GOT3 (cell line): ENCODE measurements at regions not wholly inside any gene's neighbourhood (a gene's known extent, or its start where the extent isn't known, plus 50 kb on each side); places are given as distances from the start of the nearest gene placed in this dataset.
"Not testable (repeated sequence)": the region's sequence is repeated elsewhere in the genome, so short reads cannot be mapped to it uniquely, and the experiment has no call there.

ENCODE experiments used
- DNase-seq: peaks from one replicate; lab custom pipeline; 2025; ENCODE audit warnings: mixed read lengths; lab: John Stamatoyannopoulos, UW

- no peak for DNase-seq
Observed at GRCh38 chr6:112401083-112401482, 54.0 kb downstream of the RFPL4B start.

GRCh38 chr6:112407101-112407590, 60.0 kb downstream of the RFPL4B start:
- no peak for DNase-seq

GRCh38 chr6:112408522-112408921, 61.4 kb downstream of the RFPL4B start:
- no peak for DNase-seq

- DNase-seq = no peak
Observed at GRCh38 chr6:112409311-112409710, 62.2 kb downstream of the RFPL4B start.

GRCh38 chr6:112413780-112414179, 66.7 kb downstream of the RFPL4B start:
- no peak for DNase-seq

- DNase-seq = no peak
Observed at GRCh38 chr6:112415366-112415765, 68.2 kb downstream of the RFPL4B start.

GRCh38 chr6:112416866-112417265, 69.7 kb downstream of the RFPL4B start:
- DNase-seq = no peak

- not testable (repeated sequence) for DNase-seq
Observed at GRCh38 chr6:112427011-112427410, 79.9 kb downstream of the RFPL4B start.

- DNase-seq = no peak
Observed at GRCh38 chr6:112427499-112427898, 80.4 kb downstream of the RFPL4B start.

GRCh38 chr6:112428477-112428876, 81.3 kb downstream of the RFPL4B start:
- no peak for DNase-seq

- DNase-seq = no peak
Observed at GRCh38 chr6:112429226-112429625, 82.1 kb downstream of the RFPL4B start.

- no peak for DNase-seq
Observed at GRCh38 chr6:112431803-112432202, 84.7 kb downstream of the RFPL4B start.

GRCh38 chr6:112432853-112433252, 85.7 kb downstream of the RFPL4B start:
- DNase-seq = no peak

GRCh38 chr6:112433457-112433856, 86.3 kb downstream of the RFPL4B start:
- DNase-seq = no peak

- DNase-seq = no peak
Observed at GRCh38 chr6:112434896-112435435, 87.8 kb downstream of the RFPL4B start.

GRCh38 chr6:112437058-112437457, 89.9 kb downstream of the RFPL4B start:
- DNase-seq = no peak

GRCh38 chr6:112439010-112439409, 91.9 kb downstream of the RFPL4B start:
- no peak for DNase-seq

- DNase-seq = no peak
Observed at GRCh38 chr6:112439432-112439831, 92.3 kb downstream of the RFPL4B start.

GRCh38 chr6:112441607-112442006, 94.5 kb downstream of the RFPL4B start:
- no peak for DNase-seq

GRCh38 chr6:112443179-112444065, 96.3 kb downstream of the RFPL4B start:
- DNase-seq = no peak

- not testable (repeated sequence) for DNase-seq
Observed at GRCh38 chr6:112448786-112449185, 101.7 kb downstream of the RFPL4B start.

GRCh38 chr6:112450663-112451062, 103.5 kb downstream of the RFPL4B start:
- DNase-seq = no peak

- no peak for DNase-seq
Observed at GRCh38 chr6:112457886-112458285, 110.8 kb downstream of the RFPL4B start.
